ENCODE measurements at regions not wholly inside any gene's neighbourhood (a gene's known extent, or its start where the extent isn't known, plus 50 kb on each side); places are given as distances from the start of the nearest gene placed in this dataset.

GRCh38 chr2:136408795-136409194 lies 290.8 kb upstream of the CXCR4 start:
- Mint-ChIP-seq H3K36me3 (ENCODE audit: insufficient read depth) (no peaks in the 10 kb centered on the region), H3K4me3 (ENCODE audit: low read depth) (no peak overlapping the region), H3K9me3 (ENCODE audit: low read depth) (no peaks in the 10 kb centered on the region), H3K27ac (no peak overlapping the region), H3K27me3 (peaks cover 26% of the 10 kb centered on the region), H3K4me1 (ENCODE audit: low read depth) (no peaks in the 10 kb centered on the region)
- no peak for TF ChIP-seq CTCF (IDR thresholded peaks at IDR 0.05; ENCODE audit: unreplicated experiment)
- no peak for DNase-seq (ENCODE audit: low spot score, unreplicated experiment)

- Mint-ChIP-seq H3K4me3 (ENCODE audit: low read depth) (no peak overlapping the region), H3K4me1 (ENCODE audit: low read depth) (no peaks in the 10 kb centered on the region), H3K27ac (no peak overlapping the region), H3K9me3 (ENCODE audit: low read depth) (no peaks in the 10 kb centered on the region), H3K27me3 (peaks cover 33% of the 10 kb centered on the region), H3K36me3 (ENCODE audit: insufficient read depth) (no peaks in the 10 kb centered on the region)
- DNase-seq (ENCODE audit: low spot score, unreplicated experiment), result no peak
- TF ChIP-seq CTCF (IDR thresholded peaks at IDR 0.05; ENCODE audit: unreplicated experiment), result no peak
Observed at GRCh38 chr2:136407952-136408318, 290.0 kb upstream of the CXCR4 start.

- H3K27me3 Mint-ChIP-seq, result peaks cover 36% of the 10 kb centered on the region
- no peak overlapping the region for H3K4me3 Mint-ChIP-seq (ENCODE audit: low read depth)
- TF ChIP-seq CTCF (IDR thresholded peaks at IDR 0.05; ENCODE audit: unreplicated experiment), result no peak
- no peaks in the 10 kb centered on the region for H3K9me3 Mint-ChIP-seq (ENCODE audit: low read depth)
- H3K36me3 Mint-ChIP-seq (ENCODE audit: insufficient read depth), result no peaks in the 10 kb centered on the region
- no peak for DNase-seq (ENCODE audit: low spot score, unreplicated experiment)
- no peaks in the 10 kb centered on the region for H3K4me1 Mint-ChIP-seq (ENCODE audit: low read depth)
- H3K27ac Mint-ChIP-seq, result no peak overlapping the region
Observed at GRCh38 chr2:136407117-136407951, 289.4 kb upstream of the CXCR4 start.

GRCh38 chr2:136404925-136405324 lies 287.0 kb upstream of the CXCR4 start:
- Mint-ChIP-seq H3K36me3 (ENCODE audit: insufficient read depth) (no peaks in the 10 kb centered on the region), H3K4me3 (ENCODE audit: low read depth) (no peak overlapping the region), H3K4me1 (ENCODE audit: low read depth) (peaks cover 1% of the 10 kb centered on the region), H3K27me3 (peaks cover 41% of the 10 kb centered on the region), H3K27ac (no peak overlapping the region), H3K9me3 (ENCODE audit: low read depth) (no peaks in the 10 kb centered on the region)
- no peak for TF ChIP-seq CTCF (IDR thresholded peaks at IDR 0.05; ENCODE audit: unreplicated experiment)
- DNase-seq (ENCODE audit: low spot score, unreplicated experiment), result no peak

- Mint-ChIP-seq H3K4me1 (ENCODE audit: low read depth) (peaks cover 1% of the 10 kb centered on the region), H3K4me3 (ENCODE audit: low read depth) (no peak overlapping the region), H3K36me3 (ENCODE audit: insufficient read depth) (no peaks in the 10 kb centered on the region), H3K27me3 (peaks cover 41% of the 10 kb centered on the region), H3K27ac (no peak overlapping the region), H3K9me3 (ENCODE audit: low read depth) (no peaks in the 10 kb centered on the region)
- no peak for DNase-seq (ENCODE audit: low spot score, unreplicated experiment)
- TF ChIP-seq CTCF (IDR thresholded peaks at IDR 0.05; ENCODE audit: unreplicated experiment), result no peak
Observed at GRCh38 chr2:136404176-136404575, 286.2 kb upstream of the CXCR4 start.
